ENCODE measurements at regions not wholly inside any gene's neighbourhood (a gene's known extent, or its start where the extent isn't known, plus 50 kb on each side); places are given as distances from the start of the nearest gene placed in this dataset.

DNA sequence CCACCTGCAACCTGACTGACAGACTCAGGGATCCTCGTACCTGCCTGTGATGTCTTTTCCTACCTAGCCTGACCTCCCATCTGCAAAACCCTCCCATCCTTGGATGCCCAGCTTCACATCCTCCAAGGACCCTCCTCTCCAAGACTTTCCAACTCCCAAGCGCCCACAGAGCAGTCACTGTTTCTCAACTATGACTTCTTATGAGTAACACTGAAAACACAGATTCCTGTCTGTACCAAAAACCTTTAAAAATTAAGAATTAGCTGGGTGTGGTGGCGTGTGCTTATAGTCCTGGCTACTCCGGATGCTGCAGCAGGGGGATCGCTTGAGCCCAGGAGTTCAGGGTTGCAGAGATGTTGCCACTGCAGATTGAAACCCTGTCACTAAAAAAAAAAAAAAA lies 181.9 kb downstream of the PSMG1 start:
- Histone ChIP-seq H2BK5ac (ENCODE audit: low read depth, low read length, poor library complexity, severe bottlenecking) (no peak overlapping the region), H4K20me1 (ENCODE audit: insufficient read depth, low read length) (no peaks in the 10 kb centered on the region), H3K79me1 (ENCODE audit: low read depth in 1 of 2, low read length in 2 of 2) (no peaks in the 10 kb centered on the region), H3K4me2 (ENCODE audit: low read depth, low read length) (no peak overlapping the region), H3K4me1 (ENCODE audit: control insufficient read depth, insufficient read depth, low read length) (peaks cover 24% of the 10 kb centered on the region), H3K56ac (ENCODE audit: extremely low read depth, insufficient read depth, low read length) (no peak overlapping the region), H3K36me3 (ENCODE audit: control insufficient read depth, insufficient read depth, low read length) (no peaks in the 10 kb centered on the region), H4K8ac (ENCODE audit: low read depth in 2 of 2, low read length in 2 of 2) (peak overlapping the region in 1 of 2 experiments; percentile 24; a peak in 1 of 4 replicates), H2BK20ac (ENCODE audit: low read depth, low read length) (no peak overlapping the region), H3K27me3 (ENCODE audit: control insufficient read depth, insufficient read depth, low read length) (no peaks in the 10 kb centered on the region), H3K9me3 (ENCODE audit: control insufficient read depth, insufficient read depth, low read length) (peaks cover 2% of the 10 kb centered on the region; the same call in 1 of the 2 replicates), H3K14ac (replicated peaks; ENCODE audit: low read depth, low read length) (peak overlapping the region; percentile 48; the same call in 1 of the 2 replicates), H2BK120ac (ENCODE audit: low read depth, low read length) (peak overlapping the region; percentile 58), H3K9ac (ENCODE audit: low read depth, low read length) (no peak overlapping the region), H2AK5ac (ENCODE audit: low read depth, low read length) (peak overlapping the region; percentile 41), H4K5ac (ENCODE audit: low read depth, low read length) (no peak overlapping the region), H3K27ac (ENCODE audit: insufficient read depth, low read length) (no peak overlapping the region), H2BK15ac (ENCODE audit: low read depth, low read length) (peak overlapping the region; percentile 87; the same call in 1 of the 3 replicates), H3K4me3 (ENCODE audit: insufficient read depth, low read depth, low read length) (no peak overlapping the region), H3K9me1 (ENCODE audit: insufficient read depth, low read length) (peaks cover 18% of the 10 kb centered on the region), H3K18ac (ENCODE audit: low read depth, low read length) (no peak overlapping the region), H3K4ac (ENCODE audit: low read depth, low read length) (peak overlapping the region; percentile 89), H2AK9ac (replicated peaks; ENCODE audit: low read depth, low read length, poor library complexity) (no peak overlapping the region), H4K91ac (ENCODE audit: insufficient read depth, low read depth, low read length) (no peak overlapping the region), H2AFZ (replicated peaks; ENCODE audit: low read length, poor library complexity) (no peak overlapping the region), H3K23ac (ENCODE audit: low read depth, low read length) (no peak overlapping the region)
- ATAC-seq (ENCODE audit: low read depth) (no peak), DNase-seq (peak; percentile 39)
- dilution Hi-C loops (cut with HindIII; ENCODE audit: low sequenced_read_pairs, unreplicated experiment), result no loop called here
- intact Hi-C loops (cut with micrococcal nuclease), result no loop called here
- no peak for TF ChIP-seq RCOR1 (IDR thresholded peaks at IDR 0.05; ENCODE audit: insufficient replicate concordance, low read length)
- TF ChIP-seq RFX5 (IDR thresholded peaks at IDR 0.05; ENCODE audit: low read depth, low read length), result no peak
- TF ChIP-seq SMC3 (IDR thresholded peaks at IDR 0.05; ENCODE audit: low read depth, low read length), result no peak
- no peak for TF ChIP-seq CTCF (conservative IDR thresholded peaks at IDR 0.05; ENCODE audit: low read depth, low read length)
- TF ChIP-seq POLR2A (IDR thresholded peaks at IDR 0.05; ENCODE audit: low read depth, low read length), result no peak
- no peak for TF ChIP-seq NFE2L2 (IDR thresholded peaks at IDR 0.05; ENCODE audit: low read depth, low read length)
- no peak for TF ChIP-seq FOS (IDR thresholded peaks at IDR 0.05; ENCODE audit: low read depth, low read length)
- no peak for TF ChIP-seq CEBPB (IDR thresholded peaks at IDR 0.05; ENCODE audit: low read depth, low read length)
- TF ChIP-seq MXI1 (IDR thresholded peaks at IDR 0.05; ENCODE audit: borderline replicate concordance, low read depth, low read length), result no peak
- in situ Hi-C loops (cut with MboI; ENCODE audit: low sequenced_read_pairs), result no loop called here
- BruUV-seq (replicated peaks), result no TSS peak
- ChIA-PET POLR2A (ENCODE audit: unreplicated experiment) (no interaction called here), CTCF (no interaction called here)
- 100% methylated on average over 1 of the region's 5 CpGs; no CpG with 5 or more reads in 1 of the 2 experiments for WGBS, 2 experiments (ENCODE audit: extremely low coverage in 2 of 2, insufficient read length in 1 of 2)
